Endothelial cell of umbilical vein (primary cell): ENCODE measurements at regions not wholly inside any gene's neighbourhood (a gene's known extent, or its start where the extent isn't known, plus 50 kb on each side); places are given as distances from the start of the nearest gene placed in this dataset.

Experiments
- BruUV-seq: library from RNA; stranded (reverse); fragments of 400-500 nt; replicated peaks from 2 replicates; lab custom pipeline; 2021; lab: Mats Ljungman, UMichigan
- CTCF ChIA-PET: fragments of 300-600, 350-600 bp; sonication (Branson Sonifier 250); formaldehyde crosslinking; loops from one replicate; lab custom pipeline; 2021; ENCODE audit warnings: antibody characterized with exemption, inconsistent platforms; lab: Charles Lee
- POLR2A ChIA-PET: fragments of 300-600, 350-600 bp; sonication (Branson Sonifier 250); formaldehyde crosslinking; loops from one replicate; lab custom pipeline; 2021; ENCODE audit warnings: antibody characterized with exemption, inconsistent platforms; lab: Charles Lee
- DNase-seq: peaks from one replicate; pipeline ENCODE4 v3.0.0-alpha.2; 2011; ENCODE audit warnings: low read depth, low spot score
- FAIRE-seq: peaks from 2 replicates; lab custom pipeline; 2011; peaks lifted over from hg19 to GRCh38; lab: Jason Lieb, UNC
- H2AFZ ChIP-seq: 2 replicates; pipeline ENCODE4 v1.6.0; 2012; ENCODE audit warnings: low read depth, low read length, control low read depth, inconsistent platforms
- H3K27ac ChIP-seq: 2 replicates; pipeline ENCODE4 v1.5.1; 2011; ENCODE audit warnings: low read depth, mild to moderate bottlenecking, control low read depth, low read length, moderate library complexity; ENCODE audit not compliant: insufficient read depth
- H3K27me3 ChIP-seq, 2 experiments: 2 replicates each; pipeline versions ENCODE4 v1.6.0 to v1.6.1; 2011; ENCODE audit warnings: low read length in 2 of 2, mixed read lengths in 1 of 2; ENCODE audit not compliant: control insufficient read depth in 2 of 2, insufficient read depth in 2 of 2
- H3K36me3 ChIP-seq, 2 experiments: 2 replicates in 1 of 2; 3 replicates in 1 of 2; pipeline ENCODE4 v1.5.1; 2011; ENCODE audit warnings: low read length in 2 of 2, mild to moderate bottlenecking in 1 of 2, moderate library complexity in 1 of 2; ENCODE audit not compliant: control insufficient read depth in 2 of 2, insufficient read depth in 2 of 2; ENCODE audit errors: extremely low read depth in 1 of 2
- H3K4me1 ChIP-seq: 3 replicates; pipeline ENCODE4 v1.5.1; 2011; ENCODE audit warnings: mild to moderate bottlenecking, low read length; ENCODE audit not compliant: control insufficient read depth, insufficient read depth; ENCODE audit errors: extremely low read depth
- H3K4me2 ChIP-seq: 2 replicates; pipeline ENCODE4 v1.6.1; 2011; ENCODE audit warnings: low read length, control low read depth, mixed read lengths; ENCODE audit not compliant: insufficient read depth
- H3K4me3 ChIP-seq, 3 experiments: fragments of 200-600 bp in 1 of 3; sonication (generic), shearing (Covaris generic) in 1 of 3; replicated peaks in 1 of 3; 2 replicates each; pipeline ENCODE4 v1.5.1; 2011 to 2016; ENCODE audit warnings: control low read depth in 3 of 3, low read length in 3 of 3, mild to moderate bottlenecking in 2 of 3, inconsistent platforms in 1 of 3, low read depth in 1 of 3, moderate library complexity in 1 of 3; ENCODE audit not compliant: insufficient read depth in 1 of 3
- H3K79me2 ChIP-seq: 2 replicates; pipeline ENCODE4 v1.6.0; 2012; ENCODE audit warnings: low read length, inconsistent platforms; ENCODE audit not compliant: control insufficient read depth, insufficient read depth
- H3K9ac ChIP-seq: replicated peaks from 2 replicates; pipeline ENCODE3; 2011; ENCODE audit warnings: low read length, control low read depth; ENCODE audit not compliant: insufficient read depth; ENCODE audit errors: extremely low read depth
- H3K9me1 ChIP-seq: replicated peaks from 3 replicates; pipeline ENCODE4 v1.6.0; 2011; ENCODE audit warnings: mild to moderate bottlenecking, low read length; ENCODE audit not compliant: control insufficient read depth, insufficient read depth; ENCODE audit errors: extremely low read depth
- H3K9me3 ChIP-seq: replicated peaks from 2 replicates; pipeline ENCODE4 v1.5.1; 2012; ENCODE audit warnings: low read length, inconsistent platforms; ENCODE audit not compliant: control insufficient read depth, insufficient read depth
- H4K20me1 ChIP-seq: replicated peaks from 2 replicates; pipeline ENCODE3; 2011; ENCODE audit warnings: mild to moderate bottlenecking, low read length; ENCODE audit not compliant: control insufficient read depth, insufficient read depth; ENCODE audit errors: extremely low read depth
- EZH2 ChIP-seq: IDR thresholded peaks from 2 replicates; pipeline ENCODE4 v1.6.1; 2012; ENCODE audit warnings: borderline replicate concordance, low read depth, mild to moderate bottlenecking, moderate library complexity, low read length, inconsistent platforms; ENCODE audit not compliant: severe bottlenecking
- FOS ChIP-seq: IDR thresholded peaks from 2 replicates; pipeline ENCODE4 v1.6.1; 2011; ENCODE audit warnings: mild to moderate bottlenecking, low read length, moderate library complexity, borderline replicate concordance; ENCODE audit not compliant: insufficient read depth
- GATA2 ChIP-seq: IDR thresholded peaks from 2 replicates; pipeline ENCODE4 v1.7.0; 2011; ENCODE audit warnings: low read depth, mild to moderate bottlenecking, moderate library complexity, mixed read lengths, low read length; ENCODE audit not compliant: insufficient read length, insufficient read depth
- JUN ChIP-seq: IDR thresholded peaks from 2 replicates; pipeline ENCODE4 v1.6.1; 2011; ENCODE audit warnings: borderline replicate concordance, low read depth; ENCODE audit not compliant: insufficient read length, insufficient read depth
- MAX ChIP-seq: IDR thresholded peaks from 2 replicates; pipeline ENCODE4 v1.6.1; 2011; ENCODE audit not compliant: insufficient read depth, insufficient read length
- MYC ChIP-seq: IDR thresholded peaks from one replicate; pipeline ENCODE4 v1.6.1; 2011; ENCODE audit warnings: mild to moderate bottlenecking, low read depth, low read length
- POLR2A ChIP-seq: IDR thresholded peaks from 2 replicates; pipeline ENCODE4 v1.6.1; 2012; ENCODE audit warnings: low read depth, mild to moderate bottlenecking, control low read depth, low read length
- POLR2AphosphoS5 ChIP-seq: IDR thresholded peaks from 2 replicates; pipeline ENCODE4 v1.6.1; 2012; ENCODE audit warnings: low read depth, mild to moderate bottlenecking, control low read depth, low read length, moderate library complexity; ENCODE audit not compliant: insufficient read depth
- dilution Hi-C: fragments of 300-500 bp; cut with MboI; formaldehyde crosslinking; loops from one replicate; pipeline ENCODE4 v1.15.0; 2019; ENCODE audit warnings: low sequenced_read_pairs; ENCODE audit not compliant: extremely low pct_ligation_motif_present
- intact Hi-C: fragments of 100-400 bp; cut with micrococcal nuclease; formaldehyde crosslinking; loops from one replicate; pipeline ENCODE4 v1.10.0; 2022
- TF ChIP-seq, protein P1 (sequence below), 2 donors: IDR thresholded peaks; 1 replicate in 1 of 2; 2 replicates in 1 of 2; pipeline ENCODE4 v1.5.1; 2011; ENCODE audit warnings: low read length in 2 of 2, mild to moderate bottlenecking in 2 of 2, moderate library complexity in 2 of 2, control low read depth in 1 of 2, inconsistent platforms in 1 of 2, low read depth in 1 of 2; ENCODE audit not compliant: insufficient read depth in 1 of 2; ENCODE audit errors: extremely low read depth in 1 of 2

- H3K9me1 ChIP-seq = no peaks in the 10 kb centered on the region
- no peaks in the 10 kb centered on the region for H3K36me3 ChIP-seq
- dilution Hi-C loops (no loop called here), intact Hi-C loops (no loop called here)
- H4K20me1 ChIP-seq = no peaks in the 10 kb centered on the region
- H3K27me3 ChIP-seq = no peaks in the 10 kb centered on the region
- no peak overlapping the region for H3K4me3 ChIP-seq
- H3K9me3 ChIP-seq = peaks cover 4% of the 10 kb centered on the region
- H3K9ac ChIP-seq = no peak overlapping the region
- no peaks in the 10 kb centered on the region for H3K79me2 ChIP-seq
- DNase-seq = no peak
- TF ChIP-seq GATA2 (no peak), MYC (no peak), FOS (no peak), POLR2AphosphoS5 (no peak), POLR2A (no peak), MAX (no peak), JUN (no peak), EZH2 (no peak)
- TF ChIP-seq, protein P1, sequence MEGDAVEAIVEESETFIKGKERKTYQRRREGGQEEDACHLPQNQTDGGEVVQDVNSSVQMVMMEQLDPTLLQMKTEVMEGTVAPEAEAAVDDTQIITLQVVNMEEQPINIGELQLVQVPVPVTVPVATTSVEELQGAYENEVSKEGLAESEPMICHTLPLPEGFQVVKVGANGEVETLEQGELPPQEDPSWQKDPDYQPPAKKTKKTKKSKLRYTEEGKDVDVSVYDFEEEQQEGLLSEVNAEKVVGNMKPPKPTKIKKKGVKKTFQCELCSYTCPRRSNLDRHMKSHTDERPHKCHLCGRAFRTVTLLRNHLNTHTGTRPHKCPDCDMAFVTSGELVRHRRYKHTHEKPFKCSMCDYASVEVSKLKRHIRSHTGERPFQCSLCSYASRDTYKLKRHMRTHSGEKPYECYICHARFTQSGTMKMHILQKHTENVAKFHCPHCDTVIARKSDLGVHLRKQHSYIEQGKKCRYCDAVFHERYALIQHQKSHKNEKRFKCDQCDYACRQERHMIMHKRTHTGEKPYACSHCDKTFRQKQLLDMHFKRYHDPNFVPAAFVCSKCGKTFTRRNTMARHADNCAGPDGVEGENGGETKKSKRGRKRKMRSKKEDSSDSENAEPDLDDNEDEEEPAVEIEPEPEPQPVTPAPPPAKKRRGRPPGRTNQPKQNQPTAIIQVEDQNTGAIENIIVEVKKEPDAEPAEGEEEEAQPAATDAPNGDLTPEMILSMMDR (IDR thresholded peaks at IDR 0.05; ENCODE audit: extremely low read depth in 1 of 2, insufficient read depth in 1 of 2, low read depth in 1 of 2, low read length in 2 of 2) = no peak
- no peak overlapping the region for H3K27ac ChIP-seq
- no peak for FAIRE-seq
- no TSS peak for BruUV-seq
- ChIA-PET CTCF (no interaction called here), POLR2A (no interaction called here)
- H3K4me2 ChIP-seq = no peak overlapping the region
- no peak overlapping the region for H2AFZ ChIP-seq
- H3K4me1 ChIP-seq = no peaks in the 10 kb centered on the region
Measured at GRCh38 chr2:59254279-59254678, 1013.2 kb upstream of the FANCL start.
